CD4-positive, alpha-beta T cell treated with Interleukin-21 for 1 hour (primary cell): ENCODE measurements at regions not wholly inside any gene's neighbourhood (a gene's known extent, or its start where the extent isn't known, plus 50 kb on each side); places are given as distances from the start of the nearest gene placed in this dataset.
"Not testable (repeated sequence)": the region's sequence is repeated elsewhere in the genome, so short reads cannot be mapped to it uniquely, and the experiment has no call there.

Experiments used
- DNase-seq: peaks from one replicate; pipeline ENCODE4 v3.0.0-alpha.2; 2020

GRCh38 chr22:44650806-44651205 lies 51.2 kb upstream of the PRR5 start:
- no peak for DNase-seq

- DNase-seq = no peak
Measured at GRCh38 chr22:44648821-44649565, 53.0 kb upstream of the PRR5 start.

GRCh38 chr22:44648085-44648820 lies 53.8 kb upstream of the PRR5 start:
- DNase-seq = no peak

GRCh38 chr22:44647141-44647540 lies 54.9 kb upstream of the PRR5 start:
- no peak for DNase-seq

- no peak for DNase-seq
Measured at GRCh38 chr22:44646668-44647067, 55.3 kb upstream of the PRR5 start.

- DNase-seq = no peak
Measured at GRCh38 chr22:44646141-44646540, 55.9 kb upstream of the PRR5 start.

- DNase-seq = no peak
Measured at GRCh38 chr22:44645531-44645930, 56.5 kb upstream of the PRR5 start.

GRCh38 chr22:44645083-44645482 lies 56.9 kb upstream of the PRR5 start:
- no peak for DNase-seq

- not testable (repeated sequence) for DNase-seq
Measured at GRCh38 chr22:44643526-44644101, 58.4 kb upstream of the PRR5 start.

- DNase-seq = no peak
Measured at GRCh38 chr22:44642096-44642644, 59.8 kb upstream of the PRR5 start.

GRCh38 chr22:44640618-44641155 lies 61.3 kb upstream of the PRR5 start:
- no peak for DNase-seq

GRCh38 chr22:44639891-44640617 lies 62.0 kb upstream of the PRR5 start:
- DNase-seq = no peak

- no peak for DNase-seq
Measured at GRCh38 chr22:44638971-44639760, 62.8 kb upstream of the PRR5 start.

- not testable (repeated sequence) for DNase-seq
Measured at GRCh38 chr22:44636502-44637206, 65.3 kb upstream of the PRR5 start.

- not testable (repeated sequence) for DNase-seq
Measured at GRCh38 chr22:44635567-44635966, 66.4 kb upstream of the PRR5 start.

- DNase-seq = no peak
Measured at GRCh38 chr22:44634426-44635321, 67.3 kb upstream of the PRR5 start.

GRCh38 chr22:44633647-44634046 lies 68.4 kb upstream of the PRR5 start:
- no peak for DNase-seq

- DNase-seq = peak; percentile 36
Measured at GRCh38 chr22:44632541-44633396, 69.2 kb upstream of the PRR5 start.

- no peak for DNase-seq
Measured at GRCh38 chr22:44630826-44631225, 71.2 kb upstream of the PRR5 start.
